T1000 (cell line): ENCODE measurements at regions not wholly inside any gene's neighbourhood (a gene's known extent, or its start where the extent isn't known, plus 50 kb on each side); places are given as distances from the start of the nearest gene placed in this dataset.

Experiments
- DNase-seq: peaks from one replicate; lab custom pipeline; 2025; ENCODE audit warnings: mixed read lengths; lab: John Stamatoyannopoulos, UW

- DNase-seq: no peak
Measured at GRCh38 chr2:221060376-221060775, 511.7 kb downstream of the EPHA4 start.

GRCh38 chr2:221063568-221063967 lies 508.5 kb downstream of the EPHA4 start:
- no peak for DNase-seq

GRCh38 chr2:221064058-221064854 lies 507.8 kb downstream of the EPHA4 start:
- DNase-seq: no peak

- DNase-seq: no peak
Measured at GRCh38 chr2:221064880-221065279, 507.2 kb downstream of the EPHA4 start.

GRCh38 chr2:221068123-221068522 lies 504.0 kb downstream of the EPHA4 start:
- DNase-seq: no peak

- no peak for DNase-seq
Measured at GRCh38 chr2:221070106-221070505, 502.0 kb downstream of the EPHA4 start.

- DNase-seq: no peak
Measured at GRCh38 chr2:221073326-221074049, 498.6 kb downstream of the EPHA4 start.

GRCh38 chr2:221074238-221074637 lies 497.9 kb downstream of the EPHA4 start:
- DNase-seq: no peak

GRCh38 chr2:221075203-221075602 lies 496.9 kb downstream of the EPHA4 start:
- no peak for DNase-seq

- DNase-seq: no peak
Measured at GRCh38 chr2:221077251-221077650, 494.9 kb downstream of the EPHA4 start.

- DNase-seq: no peak
Measured at GRCh38 chr2:221077799-221078198, 494.3 kb downstream of the EPHA4 start.

GRCh38 chr2:221085341-221085900 lies 486.7 kb downstream of the EPHA4 start:
- DNase-seq: no peak

- DNase-seq: no peak
Measured at GRCh38 chr2:221085936-221086335, 486.2 kb downstream of the EPHA4 start.

GRCh38 chr2:221087779-221088178 lies 484.3 kb downstream of the EPHA4 start:
- no peak for DNase-seq

- no peak for DNase-seq
Measured at GRCh38 chr2:221088506-221088905, 483.6 kb downstream of the EPHA4 start.

GRCh38 chr2:221095356-221095755 lies 476.7 kb downstream of the EPHA4 start:
- no peak for DNase-seq

GRCh38 chr2:221096706-221097567 lies 475.2 kb downstream of the EPHA4 start:
- no peak for DNase-seq

- DNase-seq: no peak
Measured at GRCh38 chr2:221097568-221097915, 474.6 kb downstream of the EPHA4 start.

- DNase-seq: no peak
Measured at GRCh38 chr2:221097949-221098348, 474.2 kb downstream of the EPHA4 start.

GRCh38 chr2:221100467-221101089 lies 471.5 kb downstream of the EPHA4 start:
- DNase-seq: no peak

- DNase-seq: no peak
Measured at GRCh38 chr2:221102896-221103688, 469.0 kb downstream of the EPHA4 start.
